ENCODE measurements at regions not wholly inside any gene's neighbourhood (a gene's known extent, or its start where the extent isn't known, plus 50 kb on each side); places are given as distances from the start of the nearest gene placed in this dataset.

DNA sequence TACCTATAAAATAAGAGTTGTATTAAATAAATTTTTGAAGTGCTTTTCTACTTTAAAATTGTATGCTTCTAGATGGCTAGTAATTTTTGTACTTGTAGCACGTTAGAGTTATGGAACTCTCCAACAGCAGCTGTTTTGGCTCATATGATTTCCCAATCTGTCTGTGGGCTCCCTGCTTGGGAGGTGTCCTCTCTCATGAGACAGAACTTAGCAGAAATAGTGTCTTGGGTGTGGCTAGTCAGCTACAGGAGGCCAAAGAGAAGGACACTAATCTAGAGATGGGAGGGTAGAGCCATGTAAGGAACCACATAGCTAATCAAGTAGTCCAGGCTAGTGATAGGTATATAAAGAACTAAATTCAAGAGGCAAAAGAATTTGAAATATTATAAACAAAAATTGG, 78.4 kb upstream of the DAB2 start:
- H3K4me1 ChIP-seq (ENCODE audit: insufficient read depth, low read length, poor library complexity, severe bottlenecking) = no peaks in the 10 kb centered on the region
- H3K4me3 ChIP-seq (ENCODE audit: low read length, poor library complexity, severe bottlenecking) = no peak overlapping the region
- no peaks in the 10 kb centered on the region for H3F3A ChIP-seq (ENCODE audit: low read depth)
- H3K4me2 ChIP-seq (ENCODE audit: low read depth, low read length, poor library complexity, severe bottlenecking) = no peak overlapping the region
- no peaks in the 10 kb centered on the region for H3K79me2 ChIP-seq (ENCODE audit: insufficient read depth, low read length)
- no peaks in the 10 kb centered on the region for H4K20me1 ChIP-seq (ENCODE audit: insufficient read depth, low read length, poor library complexity, severe bottlenecking)
- no peaks in the 10 kb centered on the region for H3K9me2 ChIP-seq (replicated peaks; ENCODE audit: low read depth, low read length)
- no peak overlapping the region for H2AFZ ChIP-seq (ENCODE audit: low read length)
- H3K27me3 ChIP-seq (ENCODE audit: insufficient read depth, low read length, poor library complexity, severe bottlenecking) = no peaks in the 10 kb centered on the region
- H3K36me3 ChIP-seq (ENCODE audit: insufficient read depth, low read length) = no peaks in the 10 kb centered on the region
- no peak for TF ChIP-seq EZH2phosphoT487 (IDR thresholded peaks at IDR 0.05; ENCODE audit: borderline replicate concordance)
- TF ChIP-seq, protein P1, sequence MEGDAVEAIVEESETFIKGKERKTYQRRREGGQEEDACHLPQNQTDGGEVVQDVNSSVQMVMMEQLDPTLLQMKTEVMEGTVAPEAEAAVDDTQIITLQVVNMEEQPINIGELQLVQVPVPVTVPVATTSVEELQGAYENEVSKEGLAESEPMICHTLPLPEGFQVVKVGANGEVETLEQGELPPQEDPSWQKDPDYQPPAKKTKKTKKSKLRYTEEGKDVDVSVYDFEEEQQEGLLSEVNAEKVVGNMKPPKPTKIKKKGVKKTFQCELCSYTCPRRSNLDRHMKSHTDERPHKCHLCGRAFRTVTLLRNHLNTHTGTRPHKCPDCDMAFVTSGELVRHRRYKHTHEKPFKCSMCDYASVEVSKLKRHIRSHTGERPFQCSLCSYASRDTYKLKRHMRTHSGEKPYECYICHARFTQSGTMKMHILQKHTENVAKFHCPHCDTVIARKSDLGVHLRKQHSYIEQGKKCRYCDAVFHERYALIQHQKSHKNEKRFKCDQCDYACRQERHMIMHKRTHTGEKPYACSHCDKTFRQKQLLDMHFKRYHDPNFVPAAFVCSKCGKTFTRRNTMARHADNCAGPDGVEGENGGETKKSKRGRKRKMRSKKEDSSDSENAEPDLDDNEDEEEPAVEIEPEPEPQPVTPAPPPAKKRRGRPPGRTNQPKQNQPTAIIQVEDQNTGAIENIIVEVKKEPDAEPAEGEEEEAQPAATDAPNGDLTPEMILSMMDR (conservative IDR thresholded peaks at IDR 0.05; ENCODE audit: low read length) = no peak
- no peaks in the 10 kb centered on the region for H3K9me3 ChIP-seq (ENCODE audit: insufficient read depth, low read depth, low read length)
- H3K9ac ChIP-seq (ENCODE audit: low read depth, low read length, poor library complexity, severe bottlenecking) = no peak overlapping the region

DNA sequence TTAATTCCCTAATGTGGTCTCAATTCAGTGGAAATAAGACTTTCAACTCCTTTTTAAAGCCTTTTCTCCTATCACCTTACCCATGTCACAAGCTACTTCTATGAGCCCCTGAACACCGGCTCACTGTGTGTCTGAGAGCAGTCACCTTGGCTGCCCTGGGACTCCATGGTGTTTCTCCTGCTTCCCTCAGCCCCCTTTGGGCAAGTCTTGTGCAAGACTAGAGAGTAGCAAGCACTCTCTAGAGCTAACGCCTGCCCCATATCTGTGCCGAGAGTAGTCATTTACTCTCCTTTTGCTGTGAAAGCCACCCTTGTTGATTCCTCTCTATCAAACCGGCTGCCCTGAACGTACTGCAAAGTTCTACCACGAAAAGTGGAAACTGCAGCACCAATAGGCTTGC, 77.9 kb upstream of the DAB2 start:
- H3K36me3 ChIP-seq (ENCODE audit: insufficient read depth, low read length) = no peaks in the 10 kb centered on the region
- H3K4me3 ChIP-seq (ENCODE audit: low read length, poor library complexity, severe bottlenecking) = no peak overlapping the region
- TF ChIP-seq EZH2phosphoT487 (IDR thresholded peaks at IDR 0.05; ENCODE audit: borderline replicate concordance) = no peak
- no peaks in the 10 kb centered on the region for H3K9me2 ChIP-seq (replicated peaks; ENCODE audit: low read depth, low read length)
- no peaks in the 10 kb centered on the region for H3K9me3 ChIP-seq (ENCODE audit: insufficient read depth, low read depth, low read length)
- no peak overlapping the region for H2AFZ ChIP-seq (ENCODE audit: low read length)
- no peaks in the 10 kb centered on the region for H3K79me2 ChIP-seq (ENCODE audit: insufficient read depth, low read length)
- H3K4me2 ChIP-seq (ENCODE audit: low read depth, low read length, poor library complexity, severe bottlenecking) = no peak overlapping the region
- H4K20me1 ChIP-seq (ENCODE audit: insufficient read depth, low read length, poor library complexity, severe bottlenecking) = no peaks in the 10 kb centered on the region
- H3K4me1 ChIP-seq (ENCODE audit: insufficient read depth, low read length, poor library complexity, severe bottlenecking) = no peaks in the 10 kb centered on the region
- no peaks in the 10 kb centered on the region for H3F3A ChIP-seq (ENCODE audit: low read depth)
- H3K27me3 ChIP-seq (ENCODE audit: insufficient read depth, low read length, poor library complexity, severe bottlenecking) = no peaks in the 10 kb centered on the region
- H3K9ac ChIP-seq (ENCODE audit: low read depth, low read length, poor library complexity, severe bottlenecking) = no peak overlapping the region

DNA sequence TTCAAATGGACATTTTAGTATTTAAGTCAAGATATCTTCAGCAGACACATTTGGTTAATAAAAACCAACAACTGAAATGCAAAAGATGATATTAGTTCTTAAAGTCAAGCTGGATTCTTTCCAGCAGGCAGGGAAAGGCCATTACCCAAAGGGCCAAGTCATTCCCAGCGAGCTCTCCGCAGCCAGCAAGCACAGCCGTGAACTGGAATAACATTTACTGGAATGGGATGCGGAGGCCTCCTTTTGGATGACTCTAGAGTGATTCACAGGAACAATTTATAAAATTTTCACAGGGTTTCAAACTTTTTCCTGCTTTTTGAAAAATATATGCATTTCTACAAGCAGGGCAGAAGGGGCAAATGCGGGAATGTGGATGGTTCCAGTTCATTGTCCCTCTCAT, 76.6 kb upstream of the DAB2 start:
- no peak overlapping the region for H3K4me2 ChIP-seq (ENCODE audit: low read depth, low read length, poor library complexity, severe bottlenecking)
- H3K9ac ChIP-seq (ENCODE audit: low read depth, low read length, poor library complexity, severe bottlenecking) = no peak overlapping the region

More for the DNA sequence above, 76.6 kb upstream of the DAB2 start:
- Histone ChIP-seq H3K27me3 (ENCODE audit: insufficient read depth, low read length, poor library complexity, severe bottlenecking) (no peaks in the 10 kb centered on the region), H2AFZ (ENCODE audit: low read length) (no peak overlapping the region), H3K4me1 (ENCODE audit: insufficient read depth, low read length, poor library complexity, severe bottlenecking) (no peaks in the 10 kb centered on the region), H3K4me3 (ENCODE audit: low read length, poor library complexity, severe bottlenecking) (no peak overlapping the region), H3K9me2 (replicated peaks; ENCODE audit: low read depth, low read length) (no peaks in the 10 kb centered on the region), H4K20me1 (ENCODE audit: insufficient read depth, low read length, poor library complexity, severe bottlenecking) (no peaks in the 10 kb centered on the region), H3K79me2 (ENCODE audit: insufficient read depth, low read length) (no peaks in the 10 kb centered on the region), H3K9me3 (ENCODE audit: insufficient read depth, low read depth, low read length) (no peaks in the 10 kb centered on the region), H3F3A (ENCODE audit: low read depth) (no peaks in the 10 kb centered on the region), H3K36me3 (ENCODE audit: insufficient read depth, low read length) (no peaks in the 10 kb centered on the region)
- TF ChIP-seq EZH2phosphoT487 (IDR thresholded peaks at IDR 0.05; ENCODE audit: borderline replicate concordance) = no peak
- TF ChIP-seq, protein P1 (conservative IDR thresholded peaks at IDR 0.05; ENCODE audit: low read length) = no peak

All from Loucy (cell line).